ENCODE measurements at regions not wholly inside any gene's neighbourhood (a gene's known extent, or its start where the extent isn't known, plus 50 kb on each side); places are given as distances from the start of the nearest gene placed in this dataset.

GRCh38 chr2:116450990-116451389 is 1363.5 kb upstream of the DDX18 start:
- H3K4me3 ChIP-seq (ENCODE audit: low read depth, low read length) = no peak overlapping the region
- in situ Hi-C loops (cut with HindIII; ENCODE audit: low sequenced_read_pairs) = no loop called here
- no peak for TF ChIP-seq CTCF (IDR thresholded peaks at IDR 0.05; ENCODE audit: low read depth, low read length, missing control alignments)
- DNase-seq (ENCODE audit: low read depth) = no peak

GRCh38 chr2:116452651-116453050 is 1361.8 kb upstream of the DDX18 start:
- no peak for TF ChIP-seq CTCF (IDR thresholded peaks at IDR 0.05; ENCODE audit: low read depth, low read length, missing control alignments)
- peak; percentile 47 for DNase-seq (ENCODE audit: low read depth)
- H3K4me3 ChIP-seq (ENCODE audit: low read depth, low read length) = no peak overlapping the region
- in situ Hi-C loops (cut with HindIII; ENCODE audit: low sequenced_read_pairs) = no loop called here

GRCh38 chr2:116456429-116456828 is 1358.1 kb upstream of the DDX18 start:
- no peak for TF ChIP-seq CTCF (IDR thresholded peaks at IDR 0.05; ENCODE audit: low read depth, low read length, missing control alignments)
- no peak for DNase-seq (ENCODE audit: low read depth)
- no peak overlapping the region for H3K4me3 ChIP-seq (ENCODE audit: low read depth, low read length)
- in situ Hi-C loops (cut with HindIII; ENCODE audit: low sequenced_read_pairs) = no loop called here

GRCh38 chr2:116467243-116467642 is 1347.2 kb upstream of the DDX18 start:
- peak; percentile 19 for DNase-seq (ENCODE audit: low read depth)
- TF ChIP-seq CTCF (IDR thresholded peaks at IDR 0.05; ENCODE audit: low read depth, low read length, missing control alignments) = no peak
- in situ Hi-C loops (cut with HindIII; ENCODE audit: low sequenced_read_pairs) = no loop called here
- H3K4me3 ChIP-seq (ENCODE audit: low read depth, low read length) = no peak overlapping the region

GRCh38 chr2:116477229-116477628 is 1337.3 kb upstream of the DDX18 start:
- no peak overlapping the region for H3K4me3 ChIP-seq (ENCODE audit: low read depth, low read length)
- in situ Hi-C loops (cut with HindIII; ENCODE audit: low sequenced_read_pairs) = no loop called here
- no peak for TF ChIP-seq CTCF (IDR thresholded peaks at IDR 0.05; ENCODE audit: low read depth, low read length, missing control alignments)
- DNase-seq (ENCODE audit: low read depth) = no peak

GRCh38 chr2:116487336-116487735 is 1327.2 kb upstream of the DDX18 start:
- DNase-seq (ENCODE audit: low read depth) = no peak
- in situ Hi-C loops (cut with HindIII; ENCODE audit: low sequenced_read_pairs) = no loop called here

More at GRCh38 chr2:116487336-116487735, 1327.2 kb upstream of the DDX18 start:
- no peak overlapping the region for H3K4me3 ChIP-seq (ENCODE audit: low read depth, low read length)
- TF ChIP-seq CTCF (IDR thresholded peaks at IDR 0.05; ENCODE audit: low read depth, low read length, missing control alignments) = no peak

Data from astrocyte of the cerebellum (primary cell).